IMR-90 (cell line): ENCODE measurements at regions not wholly inside any gene's neighbourhood (a gene's known extent, or its start where the extent isn't known, plus 50 kb on each side); places are given as distances from the start of the nearest gene placed in this dataset.

Experiments
- CEBPB ChIP-seq: IDR thresholded peaks from 2 replicates; pipeline ENCODE4 v1.6.1; 2012; ENCODE audit warnings: low read depth, low read length, improper control_type of control experiment
- CTCF ChIP-seq: conservative IDR thresholded peaks from 2 replicates; pipeline ENCODE4 v1.5.1; 2012; ENCODE audit warnings: mild to moderate bottlenecking, low read depth, low read length, improper control_type of control experiment
- ELK1 ChIP-seq: fragments of 150-350 bp; IDR thresholded peaks from 2 replicates; pipeline ENCODE4 v1.6.1; 2016; ENCODE audit warnings: low read depth, mild to moderate bottlenecking, low read length, moderate library complexity, borderline replicate concordance
- MXI1 ChIP-seq: IDR thresholded peaks from 2 replicates; pipeline ENCODE4 v1.6.1; 2012; ENCODE audit warnings: low read depth, mild to moderate bottlenecking, low read length, moderate library complexity, borderline replicate concordance
- POLR2A ChIP-seq: IDR thresholded peaks from 2 replicates; pipeline ENCODE4 v1.6.1; 2012; ENCODE audit warnings: mild to moderate bottlenecking, low read depth, low read length
- RAD21 ChIP-seq: IDR thresholded peaks from 2 replicates; pipeline ENCODE4 v1.6.1; 2012; ENCODE audit warnings: low read length, improper control_type of control experiment
- RFX5 ChIP-seq: IDR thresholded peaks from 2 replicates; pipeline ENCODE4 v1.8.0; 2012; ENCODE audit warnings: low read depth, mild to moderate bottlenecking, low read length, moderate library complexity
- USF2 ChIP-seq: fragments of 150-350 bp; IDR thresholded peaks from 2 replicates; pipeline ENCODE4 v1.6.1; 2017; ENCODE audit warnings: mild to moderate bottlenecking, antibody characterized with exemption, low read length, low read depth

GRCh38 chr17:22268912-22269220, 576.5 kb downstream of the KCNJ18 start:
- TF ChIP-seq CTCF (no peak), USF2 (no peak), POLR2A (no peak), ELK1 (no peak), MXI1 (no peak), RFX5 (no peak), CEBPB (no peak), RAD21 (no peak)
